ENCODE measurements at regions not wholly inside any gene's neighbourhood (a gene's known extent, or its start where the extent isn't known, plus 50 kb on each side); places are given as distances from the start of the nearest gene placed in this dataset.

GRCh38 chr2:155235710-155236109, 537.2 kb downstream of the KCNJ3 start:
- no peak for DNase-seq

- no peak for DNase-seq
Observed at GRCh38 chr2:155223781-155224406, 525.4 kb downstream of the KCNJ3 start.

DNA sequence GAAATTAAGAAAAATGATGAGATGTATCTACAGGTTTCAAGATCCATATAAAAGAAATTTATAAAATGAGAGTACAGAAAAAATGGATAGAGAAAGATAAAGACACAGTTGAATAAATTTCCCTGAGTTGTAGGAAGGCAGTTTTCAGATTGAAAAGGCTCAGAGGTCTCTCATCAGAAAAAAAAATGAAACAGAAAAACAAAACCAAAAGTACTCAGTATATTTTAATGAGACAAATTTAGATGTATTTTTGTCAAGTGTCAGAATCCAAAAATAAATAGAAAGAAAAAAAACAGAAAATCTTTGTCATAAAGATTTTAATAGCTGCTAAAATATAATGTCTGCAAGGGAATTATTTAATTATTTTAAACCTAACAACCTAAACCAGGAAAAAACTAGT, 520.5 kb downstream of the KCNJ3 start:
- DNase-seq = no peak

GRCh38 chr2:155218292-155218924, 519.9 kb downstream of the KCNJ3 start:
- no peak for DNase-seq

GRCh38 chr2:155215037-155215707, 516.7 kb downstream of the KCNJ3 start:
- DNase-seq = no peak

GRCh38 chr2:155209696-155210450, 511.4 kb downstream of the KCNJ3 start:
- no peak for DNase-seq

GRCh38 chr2:155203178-155203577, 504.7 kb downstream of the KCNJ3 start:
- DNase-seq = no peak

- no peak for DNase-seq
Observed at GRCh38 chr2:155200753-155201152, 502.3 kb downstream of the KCNJ3 start.

GRCh38 chr2:155190342-155190741, 491.8 kb downstream of the KCNJ3 start:
- no peak for DNase-seq

DNA sequence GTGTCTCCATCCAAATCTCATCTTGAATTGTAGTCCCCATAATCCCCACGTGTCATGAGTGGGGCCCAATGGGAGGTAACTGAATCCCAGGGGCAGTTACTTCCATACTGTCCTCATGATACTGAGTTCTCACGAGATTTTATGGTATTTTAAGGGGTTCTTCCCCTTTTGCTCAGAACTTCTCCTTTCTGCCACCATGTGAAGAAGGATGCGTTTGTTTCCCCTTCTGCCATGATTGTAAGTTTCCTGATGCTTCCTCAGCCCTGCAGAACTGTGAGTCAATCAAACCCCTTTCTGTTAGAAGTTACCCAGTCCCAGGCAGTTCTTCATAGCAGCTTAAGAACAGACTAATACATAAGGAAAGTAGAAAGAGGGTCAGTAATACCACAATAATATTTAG, 480.4 kb downstream of the KCNJ3 start:
- DNase-seq = no peak

- DNase-seq = no peak
Observed at GRCh38 chr2:155176345-155176744, 477.9 kb downstream of the KCNJ3 start.

- no peak for DNase-seq
Observed at GRCh38 chr2:155169317-155169716, 470.8 kb downstream of the KCNJ3 start.

- no peak for DNase-seq
Observed at GRCh38 chr2:155162494-155162893, 464.0 kb downstream of the KCNJ3 start.

GRCh38 chr2:155161314-155161713, 462.8 kb downstream of the KCNJ3 start:
- no peak for DNase-seq

DNA sequence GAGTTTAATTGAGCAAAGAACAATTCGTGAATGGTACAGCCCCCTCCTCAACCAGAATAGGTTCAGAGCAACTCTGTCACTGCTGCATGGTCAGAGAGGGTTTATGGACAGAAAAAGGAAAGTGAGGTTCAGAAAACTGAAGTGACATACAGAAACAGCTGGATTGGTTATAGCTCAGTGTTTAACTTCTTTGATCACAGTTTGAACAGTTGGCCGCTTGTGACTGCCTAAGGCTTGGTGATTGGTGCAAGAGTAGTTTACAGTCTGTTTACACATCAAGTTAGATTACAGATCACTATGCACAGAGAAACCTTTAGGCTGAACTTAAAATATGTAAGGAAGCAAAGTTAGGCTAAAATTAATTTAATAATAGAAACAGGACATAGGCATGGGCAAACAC, 459.2 kb downstream of the KCNJ3 start:
- no peak for DNase-seq

DNA sequence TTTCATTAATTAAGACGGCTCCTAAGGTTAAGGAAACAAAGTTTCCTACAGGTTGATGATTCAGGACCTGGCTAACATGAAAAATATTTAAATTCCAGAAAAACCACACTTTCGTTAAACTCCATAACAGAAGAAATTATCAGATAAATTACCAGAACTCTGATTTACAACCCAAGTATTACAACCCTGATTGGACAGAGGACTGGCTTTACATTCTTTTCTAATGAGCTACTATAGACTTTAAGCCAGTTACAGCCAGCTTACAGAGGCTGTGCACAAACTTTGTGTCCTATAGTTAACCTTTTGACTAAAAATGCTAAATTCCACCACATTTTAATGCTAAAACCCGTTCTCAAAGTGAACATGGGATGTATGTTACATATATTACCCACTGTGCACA, 458.6 kb downstream of the KCNJ3 start:
- DNase-seq = no peak

GRCh38 chr2:155151945-155152344, 453.4 kb downstream of the KCNJ3 start:
- DNase-seq = no peak

DNA sequence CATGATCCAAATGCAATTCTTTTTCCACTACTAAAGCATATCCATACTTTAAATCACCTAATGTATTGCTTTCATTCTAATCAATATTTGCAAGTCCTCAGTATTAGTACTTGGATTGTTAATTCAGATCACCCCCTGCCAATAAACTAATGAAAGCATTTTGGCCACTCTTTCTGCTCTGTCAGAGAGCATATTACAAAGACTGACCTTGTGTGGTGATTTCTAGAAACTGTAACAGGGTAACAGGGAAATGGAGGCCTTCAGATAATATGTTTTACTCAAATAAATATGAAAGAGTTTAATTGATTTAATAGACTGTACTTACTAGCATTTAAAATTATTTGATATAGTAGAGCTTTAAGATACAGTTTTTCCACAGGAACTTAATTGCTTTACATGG, 453.0 kb downstream of the KCNJ3 start:
- no peak for DNase-seq

DNA sequence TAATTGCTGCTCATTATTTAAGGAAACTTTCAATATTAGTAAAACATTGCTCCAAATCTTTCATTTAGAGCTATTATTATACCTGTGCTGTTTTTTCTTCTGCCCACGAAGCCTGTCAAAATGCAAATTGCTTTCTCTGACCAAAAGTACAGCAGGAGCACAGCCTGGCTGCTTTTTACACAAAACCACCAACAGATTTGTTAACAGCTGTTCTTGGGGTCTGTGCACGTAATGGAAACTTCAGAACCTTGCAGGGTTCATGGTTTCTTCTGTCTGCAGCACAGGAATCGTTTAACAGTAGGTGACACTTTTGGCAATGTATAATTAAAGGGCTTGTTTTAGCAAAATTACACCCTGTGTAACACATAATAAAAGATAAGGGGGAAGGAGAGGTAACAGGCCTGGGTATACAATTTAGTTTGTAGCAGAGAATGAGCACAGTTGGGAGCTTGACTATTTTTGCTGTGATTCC, 447.3 kb downstream of the KCNJ3 start:
- DNase-seq = no peak

DNA sequence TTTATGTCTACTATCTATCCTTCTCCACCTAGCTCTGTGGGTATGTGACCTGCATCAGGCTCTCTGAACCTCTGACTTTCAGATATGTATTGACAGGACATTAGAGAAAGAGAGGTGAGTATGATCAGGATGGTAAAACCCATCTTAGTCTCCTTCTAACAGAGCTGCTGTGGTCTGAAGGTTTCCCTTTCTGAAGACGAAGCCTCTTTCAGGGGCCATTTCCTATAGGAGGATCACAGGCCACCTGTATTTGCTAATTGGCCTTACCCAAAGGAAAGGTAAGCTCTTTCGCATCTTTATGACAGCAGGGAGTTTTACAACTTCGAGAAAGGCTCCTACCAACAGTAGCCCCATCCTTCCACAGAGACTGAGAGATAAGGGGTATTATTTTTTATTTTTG, 442.9 kb downstream of the KCNJ3 start:
- DNase-seq = no peak

GRCh38 chr2:155125585-155126230, 427.2 kb downstream of the KCNJ3 start:
- no peak for DNase-seq

GRCh38 chr2:155115846-155116245, 417.4 kb downstream of the KCNJ3 start:
- DNase-seq = no peak

GRCh38 chr2:155111070-155111469, 412.6 kb downstream of the KCNJ3 start:
- DNase-seq = no peak
